Esophagus muscularis mucosa (tissue), 4 donors: ENCODE measurements at regions not wholly inside any gene's neighbourhood (a gene's known extent, or its start where the extent isn't known, plus 50 kb on each side); places are given as distances from the start of the nearest gene placed in this dataset.

Experiments
- CTCF ChIP-seq, 3 experiments: fragments of 200-600 bp in 2 of 3; fragments of 450-650 bp in 1 of 3; sonication (generic) in 2 of 3; IDR thresholded peaks; one replicate each; pipeline ENCODE4 v1.5.1; 2017 to 2019; ENCODE audit warnings: antibody characterized with exemption in 3 of 3, mild to moderate bottlenecking in 2 of 3, moderate library complexity in 1 of 3
- EP300 ChIP-seq: sonication (generic); formaldehyde crosslinking; IDR thresholded peaks from one replicate; pipeline ENCODE4 v1.6.1; 2017; ENCODE audit warnings: antibody characterized with exemption
- POLR2A ChIP-seq: fragments of 450-650 bp; IDR thresholded peaks from one replicate; pipeline ENCODE4 v1.6.1; 2017; ENCODE audit warnings: antibody characterized with exemption, moderate library complexity, mild to moderate bottlenecking, low read depth
- POLR2AphosphoS5 ChIP-seq, 2 donors: sonication (generic); formaldehyde crosslinking; IDR thresholded peaks; one replicate each; pipeline ENCODE4 v1.6.1; 2017; ENCODE audit warnings: antibody characterized with exemption in 2 of 2

- TF ChIP-seq CTCF (IDR thresholded peaks at IDR 0.05) (no peak), EP300 (no peak), POLR2A (no peak), POLR2AphosphoS5 (IDR thresholded peaks at IDR 0.05) (no peak)
Measured at GRCh38 chr1:72586023-72586685, 303.8 kb upstream of the NEGR1 start.
